IMR-90 (cell line): ENCODE measurements at regions not wholly inside any gene's neighbourhood (a gene's known extent, or its start where the extent isn't known, plus 50 kb on each side); places are given as distances from the start of the nearest gene placed in this dataset.

Experiments
- POLR2A ChIP-seq: IDR thresholded peaks from 2 replicates; pipeline ENCODE4 v1.6.1; 2012; ENCODE audit warnings: mild to moderate bottlenecking, low read depth, low read length
- TF ChIP-seq, protein P1 (sequence below): conservative IDR thresholded peaks from 2 replicates; pipeline ENCODE4 v1.5.1; 2012; ENCODE audit warnings: mild to moderate bottlenecking, low read depth, low read length, improper control_type of control experiment

GRCh38 chr22:22746061-22746962 is 101.9 kb downstream of the GGTLC2 start:
- TF ChIP-seq, protein P1, sequence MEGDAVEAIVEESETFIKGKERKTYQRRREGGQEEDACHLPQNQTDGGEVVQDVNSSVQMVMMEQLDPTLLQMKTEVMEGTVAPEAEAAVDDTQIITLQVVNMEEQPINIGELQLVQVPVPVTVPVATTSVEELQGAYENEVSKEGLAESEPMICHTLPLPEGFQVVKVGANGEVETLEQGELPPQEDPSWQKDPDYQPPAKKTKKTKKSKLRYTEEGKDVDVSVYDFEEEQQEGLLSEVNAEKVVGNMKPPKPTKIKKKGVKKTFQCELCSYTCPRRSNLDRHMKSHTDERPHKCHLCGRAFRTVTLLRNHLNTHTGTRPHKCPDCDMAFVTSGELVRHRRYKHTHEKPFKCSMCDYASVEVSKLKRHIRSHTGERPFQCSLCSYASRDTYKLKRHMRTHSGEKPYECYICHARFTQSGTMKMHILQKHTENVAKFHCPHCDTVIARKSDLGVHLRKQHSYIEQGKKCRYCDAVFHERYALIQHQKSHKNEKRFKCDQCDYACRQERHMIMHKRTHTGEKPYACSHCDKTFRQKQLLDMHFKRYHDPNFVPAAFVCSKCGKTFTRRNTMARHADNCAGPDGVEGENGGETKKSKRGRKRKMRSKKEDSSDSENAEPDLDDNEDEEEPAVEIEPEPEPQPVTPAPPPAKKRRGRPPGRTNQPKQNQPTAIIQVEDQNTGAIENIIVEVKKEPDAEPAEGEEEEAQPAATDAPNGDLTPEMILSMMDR: no peak
- no peak for TF ChIP-seq POLR2A
